DND-41 (cell line): ENCODE measurements at regions not wholly inside any gene's neighbourhood (a gene's known extent, or its start where the extent isn't known, plus 50 kb on each side); places are given as distances from the start of the nearest gene placed in this dataset.

Source experiments
- ATAC-seq: fragments of 200-7000 bp; cut with Tn5 transposase; 3 replicates; pipeline ENCODE4 v1.9.1; 2021; ENCODE audit warnings: low read depth; ENCODE audit not compliant: insufficient read depth
- DNase-seq: peaks from one replicate; pipeline ENCODE4 v3.0.0-alpha.2; 2020
- H2AFZ ChIP-seq: 2 replicates; pipeline ENCODE4 v1.6.0; 2012; ENCODE audit warnings: low read depth, low read length
- H3K27ac ChIP-seq: 2 replicates; pipeline ENCODE4 v1.5.1; 2012; ENCODE audit warnings: low read length, inconsistent platforms
- H3K27me3 ChIP-seq: fragments of 200-600 bp; sonication (generic); 2 replicates; pipeline ENCODE4 v1.6.0; 2012; ENCODE audit warnings: low read length, mild to moderate bottlenecking, inconsistent platforms; ENCODE audit not compliant: insufficient read depth, poor library complexity
- H3K36me3 ChIP-seq: 2 replicates; pipeline ENCODE4 v1.5.1; 2012; ENCODE audit warnings: low read length, inconsistent platforms; ENCODE audit not compliant: insufficient read depth
- H3K4me1 ChIP-seq: 2 replicates; pipeline ENCODE4 v1.5.1; 2012; ENCODE audit warnings: mild to moderate bottlenecking, low read length; ENCODE audit not compliant: insufficient read depth
- H3K4me2 ChIP-seq: 2 replicates; pipeline ENCODE4 v1.6.0; 2012; ENCODE audit warnings: mild to moderate bottlenecking, moderate library complexity, low read length, inconsistent platforms; ENCODE audit not compliant: insufficient read depth
- H3K4me3 ChIP-seq, 2 experiments: fragments of 200-600 bp in 1 of 2; shearing (Covaris generic) in 1 of 2; 2 replicates each; pipeline ENCODE4 v1.5.1; 2012 to 2016; ENCODE audit warnings: inconsistent platforms in 2 of 2, low read length in 2 of 2, mild to moderate bottlenecking in 2 of 2, low read depth in 1 of 2, moderate library complexity in 1 of 2
- H3K79me2 ChIP-seq: 2 replicates; pipeline ENCODE4 v1.6.0; 2012; ENCODE audit warnings: low read length, inconsistent platforms; ENCODE audit not compliant: insufficient read depth
- H3K9ac ChIP-seq: 2 replicates; pipeline ENCODE4 v1.6.0; 2012; ENCODE audit warnings: low read depth, mild to moderate bottlenecking, inconsistent platforms, low read length, moderate library complexity
- H3K9me3 ChIP-seq: 2 replicates; pipeline ENCODE4 v1.5.1; 2012; ENCODE audit warnings: low read length, moderate library complexity, mild to moderate bottlenecking, inconsistent platforms; ENCODE audit not compliant: insufficient read depth, severe bottlenecking
- H4K20me1 ChIP-seq: 2 replicates; pipeline ENCODE4 v1.6.0; 2012; ENCODE audit warnings: low read length; ENCODE audit not compliant: insufficient read depth
- CTCF ChIP-seq: IDR thresholded peaks from 2 replicates; pipeline ENCODE4 v1.5.1; 2012; ENCODE audit warnings: borderline replicate concordance, low read length, moderate library complexity, mild to moderate bottlenecking; ENCODE audit not compliant: poor library complexity, severe bottlenecking; ENCODE audit errors: extremely low read depth
- EZH2 ChIP-seq: IDR thresholded peaks from 3 replicates; pipeline ENCODE4 v1.6.1; 2012; ENCODE audit warnings: borderline replicate concordance, low read depth, mild to moderate bottlenecking, moderate library complexity, low read length, inconsistent platforms; ENCODE audit not compliant: severe bottlenecking

GRCh38 chr6:6460416-6460815, 128.1 kb upstream of the LY86 start:
- H4K20me1 ChIP-seq = no peaks in the 10 kb centered on the region
- H3K27me3 ChIP-seq = no peaks in the 10 kb centered on the region
- ATAC-seq = no peak
- H3K4me2 ChIP-seq = no peak overlapping the region
- H3K9ac ChIP-seq = no peak overlapping the region
- H3K4me1 ChIP-seq = no peaks in the 10 kb centered on the region
- no peaks in the 10 kb centered on the region for H3K79me2 ChIP-seq
- H3K4me3 ChIP-seq = no peak overlapping the region
- H3K9me3 ChIP-seq = no peaks in the 10 kb centered on the region
- no peak for TF ChIP-seq EZH2
- TF ChIP-seq CTCF = no peak
- no peak for DNase-seq
- H3K27ac ChIP-seq = no peak overlapping the region
- H3K36me3 ChIP-seq = no peaks in the 10 kb centered on the region
- H2AFZ ChIP-seq = no peak overlapping the region

GRCh38 chr6:6461138-6461537, 127.4 kb upstream of the LY86 start:
- Histone ChIP-seq H3K9ac (no peak overlapping the region), H2AFZ (no peak overlapping the region), H3K36me3 (no peaks in the 10 kb centered on the region), H3K9me3 (no peaks in the 10 kb centered on the region), H3K4me3 (no peak overlapping the region), H3K79me2 (no peaks in the 10 kb centered on the region), H3K4me2 (no peak overlapping the region), H3K4me1 (no peaks in the 10 kb centered on the region), H3K27ac (no peak overlapping the region), H3K27me3 (no peaks in the 10 kb centered on the region), H4K20me1 (no peaks in the 10 kb centered on the region)
- ATAC-seq (no peak), DNase-seq (no peak)
- no peak for TF ChIP-seq CTCF
- no peak for TF ChIP-seq EZH2

GRCh38 chr6:6466967-6467761, 121.4 kb upstream of the LY86 start:
- TF ChIP-seq EZH2 (no peak), CTCF (no peak)
- H4K20me1 ChIP-seq = no peaks in the 10 kb centered on the region
- no peaks in the 10 kb centered on the region for H3K27me3 ChIP-seq
- H3K9me3 ChIP-seq = no peaks in the 10 kb centered on the region
- H3K9ac ChIP-seq = no peak overlapping the region
- no peaks in the 10 kb centered on the region for H3K79me2 ChIP-seq
- no peak overlapping the region for H3K4me3 ChIP-seq
- H3K4me1 ChIP-seq = no peaks in the 10 kb centered on the region
- ATAC-seq (no peak), DNase-seq (no peak)
- no peak overlapping the region for H2AFZ ChIP-seq
- H3K27ac ChIP-seq = no peak overlapping the region
- no peak overlapping the region for H3K4me2 ChIP-seq
- no peaks in the 10 kb centered on the region for H3K36me3 ChIP-seq

GRCh38 chr6:6469074-6469473, 119.4 kb upstream of the LY86 start:
- Histone ChIP-seq H3K27me3 (no peaks in the 10 kb centered on the region), H3K4me1 (no peaks in the 10 kb centered on the region), H3K9me3 (no peaks in the 10 kb centered on the region), H3K27ac (no peak overlapping the region), H3K4me3 (no peak overlapping the region), H3K79me2 (no peaks in the 10 kb centered on the region), H3K36me3 (no peaks in the 10 kb centered on the region), H2AFZ (no peak overlapping the region), H4K20me1 (no peaks in the 10 kb centered on the region), H3K4me2 (no peak overlapping the region), H3K9ac (no peak overlapping the region)
- no peak for ATAC-seq
- no peak for DNase-seq
- TF ChIP-seq CTCF = no peak
- no peak for TF ChIP-seq EZH2
